NCI-H2227 (cell line): ENCODE measurements at regions not wholly inside any gene's neighbourhood (a gene's known extent, or its start where the extent isn't known, plus 50 kb on each side); places are given as distances from the start of the nearest gene placed in this dataset.

ENCODE experiments used
- DNase-seq: peaks from one replicate; lab custom pipeline; 2025; ENCODE audit not compliant: unreplicated experiment; lab: John Stamatoyannopoulos, UW

DNA sequence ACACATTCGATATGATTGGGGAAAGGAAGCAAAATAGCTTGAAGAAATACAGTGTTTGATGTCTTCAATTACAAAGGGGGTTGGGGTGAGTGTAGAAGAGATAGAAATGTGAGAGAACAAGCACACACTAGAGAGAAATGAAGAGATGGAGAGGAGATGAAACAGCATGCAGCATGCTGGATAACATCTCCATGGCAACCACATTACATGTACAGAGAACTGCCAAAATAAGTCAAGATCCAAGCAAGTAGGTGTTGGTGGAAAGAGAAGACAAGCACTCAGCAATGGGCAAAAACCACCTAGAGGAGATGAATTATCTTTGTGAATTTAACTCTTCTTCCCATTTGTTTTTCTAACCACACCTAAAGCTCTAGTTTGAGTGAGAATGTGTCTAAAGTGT lies 289.8 kb downstream of the GRIN2B start:
- no peak for DNase-seq

GRCh38 chr12:13687633-13688032 lies 293.8 kb downstream of the GRIN2B start:
- no peak for DNase-seq

- DNase-seq = peak; percentile 74
These were observed 295.1 kb downstream of the GRIN2B start for GRCh38 chr12:13686260-13686659.

DNA sequence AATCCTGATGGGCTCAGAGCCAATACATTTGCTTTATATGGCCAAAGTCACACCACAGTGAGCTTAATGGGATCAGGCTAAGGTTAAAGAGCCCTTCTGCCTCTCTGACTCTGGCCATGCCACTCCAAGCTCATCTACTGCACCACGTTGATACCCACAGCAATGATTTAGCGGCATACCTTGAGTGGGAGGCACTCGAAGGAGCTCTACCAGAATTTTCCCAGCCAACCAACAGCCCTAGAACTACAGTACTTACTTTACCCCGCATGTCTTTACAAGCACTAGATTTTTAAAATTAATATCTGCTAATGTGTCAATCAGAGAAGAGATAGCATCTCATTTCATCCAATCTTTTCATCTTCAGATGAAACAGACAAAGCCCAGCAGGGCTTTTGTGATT lies 300.5 kb downstream of the GRIN2B start:
- no peak for DNase-seq

DNA sequence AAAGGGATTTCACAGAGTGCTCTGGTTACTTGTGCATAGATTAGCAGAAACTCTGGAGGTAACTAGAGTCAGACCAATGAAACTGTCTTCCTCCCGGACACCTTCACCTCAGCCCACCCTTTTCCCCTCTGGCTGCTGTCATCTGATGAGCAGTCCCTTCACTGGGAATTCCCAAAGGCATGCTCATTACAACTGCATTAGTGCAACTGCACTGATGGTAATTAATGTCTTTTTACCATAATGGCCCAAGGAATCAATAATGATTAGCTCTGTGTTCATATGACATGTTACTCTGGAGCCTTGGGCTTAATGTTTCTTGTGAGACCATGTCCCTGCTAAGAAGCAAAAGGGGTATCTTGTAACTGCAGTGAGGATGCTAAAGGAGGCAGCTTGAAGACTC lies 304.5 kb downstream of the GRIN2B start:
- DNase-seq = no peak

DNA sequence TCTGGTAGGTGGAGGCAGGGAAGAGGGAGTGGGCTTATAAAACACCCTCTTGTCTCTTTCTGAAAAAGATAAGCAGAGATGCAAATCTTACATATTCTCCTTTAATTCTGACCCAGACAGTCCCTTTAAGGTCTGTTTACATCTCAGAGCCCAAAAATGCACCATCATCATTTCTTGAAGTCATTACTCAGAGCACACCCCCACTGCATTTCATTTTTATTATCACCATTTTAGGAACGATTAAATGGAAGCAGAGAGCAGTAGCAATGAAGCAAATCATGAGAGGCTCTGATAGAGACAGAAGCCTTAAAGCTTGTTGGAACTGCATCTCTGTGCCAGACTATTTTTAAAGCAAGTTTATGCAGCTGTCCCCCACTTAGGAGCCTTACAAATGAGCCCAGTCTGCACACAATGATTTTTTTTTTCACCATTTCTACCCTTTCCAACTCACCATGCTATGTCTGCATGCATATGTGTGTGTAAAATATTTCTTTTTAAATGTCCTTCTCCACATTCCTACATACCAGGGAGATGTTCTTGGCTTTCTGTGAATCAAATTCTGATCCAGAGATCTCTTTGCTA lies 311.0 kb downstream of the GRIN2B start:
- no peak for DNase-seq

DNA sequence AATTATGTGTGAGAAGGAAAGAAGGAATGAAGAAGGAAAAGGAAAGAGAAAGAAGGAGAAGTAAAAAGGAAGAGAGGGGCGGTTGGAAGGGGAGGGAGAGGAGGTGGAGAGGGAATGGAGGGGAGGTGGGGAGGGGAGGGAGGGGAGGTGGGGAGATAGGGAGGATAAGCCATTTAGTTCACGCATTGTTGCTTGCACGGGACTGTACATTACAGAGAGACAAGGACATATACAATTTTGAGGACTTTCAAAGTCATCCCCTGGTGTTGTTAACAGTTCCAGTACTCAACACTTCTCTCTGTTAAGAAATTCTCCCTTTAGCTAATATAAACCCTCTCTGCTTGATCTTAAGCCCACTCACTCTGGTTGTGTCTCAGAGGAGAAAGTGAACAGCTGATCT lies 312.5 kb downstream of the GRIN2B start:
- DNase-seq = no peak

DNA sequence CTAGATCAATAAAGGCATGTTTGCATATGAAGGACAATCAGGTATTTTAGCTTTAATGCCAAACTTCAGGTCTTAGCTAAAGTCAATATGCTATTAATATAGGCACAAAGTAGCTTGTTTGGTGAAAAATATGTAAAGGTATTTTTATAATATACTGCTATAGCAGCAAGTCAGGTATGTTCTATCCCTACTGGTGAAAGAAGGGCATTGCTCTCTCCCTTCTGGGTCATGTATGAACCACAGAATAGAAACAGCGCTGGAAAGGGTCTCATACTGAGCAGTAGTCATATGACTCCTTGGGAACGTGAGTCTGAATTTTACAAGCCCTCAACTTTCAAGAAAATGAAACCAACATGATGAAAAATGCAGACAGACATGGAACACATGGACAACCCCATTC lies 314.6 kb downstream of the GRIN2B start:
- DNase-seq = no peak

GRCh38 chr12:13661005-13661887 lies 320.2 kb downstream of the GRIN2B start:
- peak; percentile 55 for DNase-seq

DNA sequence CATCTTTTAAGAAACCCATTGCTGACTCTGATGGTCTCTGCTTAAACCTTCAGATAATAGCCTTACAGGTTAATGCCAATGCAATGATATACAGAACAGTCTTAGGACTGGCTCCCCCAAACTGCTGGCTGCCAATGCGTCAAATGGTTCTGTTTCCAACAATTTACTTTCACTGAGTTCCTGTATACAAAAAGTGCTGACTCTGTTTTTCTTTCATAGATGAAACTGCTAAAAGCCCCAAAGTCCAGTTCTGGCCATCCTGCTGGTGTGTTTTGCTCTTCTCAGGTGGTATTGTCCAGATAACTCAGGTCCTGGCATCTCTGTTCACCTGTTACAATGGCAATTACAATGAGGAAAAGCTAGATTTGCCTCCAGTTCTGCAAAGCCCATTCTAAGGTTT lies 326.9 kb downstream of the GRIN2B start:
- no peak for DNase-seq

GRCh38 chr12:13652105-13652504 lies 329.3 kb downstream of the GRIN2B start:
- DNase-seq = no peak

- DNase-seq = no peak
These were observed 345.7 kb downstream of the GRIN2B start for GRCh38 chr12:13635709-13636108.

DNA sequence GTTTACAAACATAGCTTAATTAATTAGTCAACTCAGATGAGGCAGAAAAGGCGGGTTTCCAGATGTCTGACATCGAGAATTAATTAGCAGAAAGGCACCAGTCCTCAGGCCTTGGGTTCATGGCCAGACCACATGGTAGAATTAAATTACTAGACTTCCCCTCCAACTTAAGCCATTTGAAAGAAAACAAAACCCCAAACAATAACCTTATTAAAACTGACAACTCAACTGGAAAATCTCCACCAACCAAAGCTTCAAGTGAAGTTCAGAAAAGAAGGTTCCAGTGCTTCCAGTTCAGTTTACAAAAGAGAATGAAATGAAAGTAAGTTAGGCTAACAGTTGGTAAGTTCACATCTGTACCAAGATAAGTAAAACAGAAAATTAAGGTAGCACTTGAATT lies 349.5 kb downstream of the GRIN2B start:
- DNase-seq = no peak

DNA sequence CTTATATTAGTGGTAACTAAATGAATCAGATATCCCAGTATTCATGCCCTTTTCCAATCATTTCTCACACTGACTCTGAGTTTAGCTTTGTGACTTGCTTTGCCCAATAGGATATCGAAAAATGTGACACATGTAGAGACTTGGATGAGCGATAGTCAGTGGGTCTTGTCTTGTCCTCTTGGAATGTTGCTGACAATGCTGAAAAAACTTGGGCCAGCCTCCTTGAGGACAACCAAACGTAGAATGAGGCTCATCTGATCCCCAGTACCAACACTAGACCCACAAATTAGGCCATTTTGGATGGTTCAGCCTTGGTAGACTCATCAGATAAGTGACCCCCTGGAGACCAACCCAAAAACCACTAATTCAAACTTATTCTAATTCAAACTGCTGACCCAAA lies 351.0 kb downstream of the GRIN2B start:
- no peak for DNase-seq

DNA sequence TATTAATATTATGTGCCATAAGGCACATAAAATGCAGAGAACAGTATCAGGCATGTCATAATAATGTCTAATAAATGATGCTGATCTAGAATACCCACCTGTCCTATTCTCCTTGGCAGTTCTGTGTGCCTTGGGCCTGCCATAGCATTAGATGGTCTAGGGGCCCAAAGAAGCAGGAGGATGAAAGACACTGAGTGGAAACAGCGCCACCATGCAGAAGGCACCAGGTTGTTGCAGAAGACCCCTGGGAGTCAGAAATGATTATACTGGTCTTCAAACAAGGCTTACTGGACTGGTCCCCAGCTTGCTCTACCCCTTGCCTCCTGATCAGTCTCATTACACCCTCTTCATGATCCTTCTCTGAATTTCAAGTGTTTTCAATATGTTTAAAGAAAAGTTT lies 353.3 kb downstream of the GRIN2B start:
- DNase-seq = no peak

DNA sequence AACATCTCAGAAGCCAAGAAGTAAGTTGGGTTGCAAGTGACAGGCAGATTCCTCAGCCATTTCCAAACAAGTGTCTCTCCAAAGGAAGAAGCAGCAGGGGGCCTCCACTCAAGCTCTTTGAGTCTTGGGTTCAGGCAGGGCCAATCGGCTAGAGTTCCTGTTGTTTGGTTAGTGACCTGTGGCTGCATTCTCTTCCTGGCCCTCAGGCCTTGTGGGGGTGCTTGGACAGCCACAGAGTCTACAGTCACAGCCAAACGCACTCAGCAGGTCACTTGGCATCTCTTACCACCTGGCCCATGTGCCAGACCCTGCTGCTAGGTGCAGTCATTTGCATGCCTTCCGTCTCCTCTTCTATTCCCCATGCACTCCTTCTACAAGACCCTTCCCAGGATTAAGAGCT lies 353.9 kb downstream of the GRIN2B start:
- DNase-seq = no peak

DNA sequence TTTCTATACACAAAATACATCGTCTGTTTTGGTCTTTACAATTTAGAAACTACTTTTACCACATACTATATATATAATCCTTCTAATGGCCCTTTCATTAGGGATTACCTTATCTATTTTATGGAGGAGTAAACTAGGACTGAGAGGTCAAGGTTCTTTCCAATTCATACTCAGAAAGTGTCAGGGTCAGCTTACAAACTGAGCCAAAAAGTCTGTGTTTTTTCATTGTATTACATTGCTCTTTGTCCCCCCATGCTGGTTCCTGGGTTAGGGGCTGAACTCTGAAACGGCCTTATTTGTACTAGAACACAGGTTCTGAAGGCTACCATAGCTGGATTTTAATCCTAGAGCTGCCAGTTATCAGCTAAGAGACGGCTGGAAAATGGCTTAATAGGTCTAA lies 368.1 kb downstream of the GRIN2B start:
- DNase-seq = no peak

DNA sequence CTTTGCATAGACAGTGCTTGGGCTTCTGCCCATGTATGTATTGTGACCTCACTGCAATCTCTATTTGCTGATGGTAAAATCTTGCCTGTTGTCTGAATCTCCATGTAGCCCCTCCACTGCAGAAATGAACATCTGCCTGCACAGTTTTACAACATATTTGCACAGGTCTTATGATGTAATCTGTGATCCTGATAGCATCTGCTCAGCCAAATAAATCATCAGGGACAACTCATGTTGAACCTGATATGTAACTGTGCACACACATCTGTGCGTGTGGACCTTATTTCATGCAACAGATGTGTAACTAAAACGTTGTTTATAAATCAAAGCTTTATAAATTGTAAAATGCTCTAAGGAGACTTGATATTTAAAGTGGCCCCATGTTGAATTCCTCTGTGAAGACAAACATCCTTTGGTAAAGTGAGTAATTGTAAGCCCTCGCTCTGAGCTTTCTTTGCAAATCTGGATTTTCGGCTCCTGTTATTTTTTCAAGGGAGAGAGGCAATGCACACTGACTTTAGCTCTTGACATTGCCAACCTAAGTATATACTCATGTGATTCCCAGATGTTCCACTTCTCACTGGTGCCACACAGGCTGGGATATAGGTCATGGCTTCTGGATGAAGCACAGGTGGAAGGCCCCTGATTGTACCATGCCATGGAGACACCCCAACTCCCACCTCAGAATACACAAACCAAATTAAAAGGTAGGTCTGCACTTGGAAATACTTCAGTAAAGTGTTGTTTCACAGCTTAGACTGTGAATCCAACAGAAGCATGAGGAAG lies 371.3 kb downstream of the GRIN2B start:
- no peak for DNase-seq

- DNase-seq = no peak
These were observed 375.1 kb downstream of the GRIN2B start for GRCh38 chr12:13606290-13606689.

- no peak for DNase-seq
These were observed 377.4 kb downstream of the GRIN2B start for GRCh38 chr12:13603953-13604352.

GRCh38 chr12:13602172-13602571 lies 379.2 kb downstream of the GRIN2B start:
- no peak for DNase-seq

DNA sequence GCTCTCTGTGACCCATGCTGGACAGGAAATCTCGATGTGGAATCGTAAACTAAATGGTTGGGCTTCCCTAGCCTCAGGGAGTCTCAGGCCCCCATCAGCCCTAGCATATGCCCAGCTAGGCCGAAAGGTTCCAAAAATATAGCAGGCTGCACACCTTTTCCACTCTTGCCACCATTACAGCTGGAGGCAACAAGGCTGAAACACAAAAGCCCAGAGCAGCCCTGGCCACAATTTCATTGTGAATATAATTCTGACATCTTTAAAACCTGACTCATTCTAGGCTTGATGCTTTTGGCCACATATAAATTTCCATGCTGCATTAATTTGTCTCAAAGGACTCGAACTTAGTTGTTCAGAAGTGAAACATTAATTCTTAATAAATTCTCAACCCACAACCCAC lies 382.2 kb downstream of the GRIN2B start:
- DNase-seq = no peak
